NCI-H1694 treated with DMSO at 0.1 percent for 48 hours (cell line): ENCODE measurements at regions not wholly inside any gene's neighbourhood (a gene's known extent, or its start where the extent isn't known, plus 50 kb on each side); places are given as distances from the start of the nearest gene placed in this dataset.

ENCODE experiments used
- DNase-seq: peaks from one replicate; lab custom pipeline; 2025; lab: John Stamatoyannopoulos, UW

- no peak for DNase-seq
Measured at GRCh38 chr13:83601539-83601938, 280.7 kb downstream of the SLITRK1 start.

GRCh38 chr13:83592095-83592494, 290.2 kb downstream of the SLITRK1 start:
- DNase-seq, result no peak

- no peak for DNase-seq
Measured at GRCh38 chr13:83589814-83590213, 292.5 kb downstream of the SLITRK1 start.

- DNase-seq, result no peak
Measured at GRCh38 chr13:83577183-83577582, 305.1 kb downstream of the SLITRK1 start.

- no peak for DNase-seq
Measured at GRCh38 chr13:83568019-83568418, 314.3 kb downstream of the SLITRK1 start.

- no peak for DNase-seq
Measured at GRCh38 chr13:83563499-83563898, 318.8 kb downstream of the SLITRK1 start.

- no peak for DNase-seq
Measured at GRCh38 chr13:83557845-83558244, 324.4 kb downstream of the SLITRK1 start.

GRCh38 chr13:83549671-83550070, 332.6 kb downstream of the SLITRK1 start:
- DNase-seq, result no peak

- DNase-seq, result no peak
Measured at GRCh38 chr13:83547043-83547442, 335.2 kb downstream of the SLITRK1 start.

- no peak for DNase-seq
Measured at GRCh38 chr13:83546476-83546875, 335.8 kb downstream of the SLITRK1 start.

- no peak for DNase-seq
Measured at GRCh38 chr13:83538636-83539035, 343.6 kb downstream of the SLITRK1 start.

GRCh38 chr13:83536941-83537340, 345.3 kb downstream of the SLITRK1 start:
- no peak for DNase-seq

- DNase-seq, result no peak
Measured at GRCh38 chr13:83536153-83536552, 346.1 kb downstream of the SLITRK1 start.

GRCh38 chr13:83532809-83533208, 349.5 kb downstream of the SLITRK1 start:
- no peak for DNase-seq

GRCh38 chr13:83531022-83531421, 351.3 kb downstream of the SLITRK1 start:
- DNase-seq, result no peak

GRCh38 chr13:83516781-83517180, 365.5 kb downstream of the SLITRK1 start:
- DNase-seq, result no peak

GRCh38 chr13:83515268-83516015, 366.8 kb downstream of the SLITRK1 start:
- no peak for DNase-seq

- DNase-seq, result no peak
Measured at GRCh38 chr13:83508771-83509301, 373.4 kb downstream of the SLITRK1 start.

- no peak for DNase-seq
Measured at GRCh38 chr13:83503424-83503823, 378.9 kb downstream of the SLITRK1 start.

GRCh38 chr13:83499286-83499685, 383.0 kb downstream of the SLITRK1 start:
- DNase-seq, result no peak

GRCh38 chr13:83498481-83499190, 383.6 kb downstream of the SLITRK1 start:
- DNase-seq, result no peak

- DNase-seq, result no peak
Measured at GRCh38 chr13:83498045-83498444, 384.2 kb downstream of the SLITRK1 start.

GRCh38 chr13:83496501-83496900, 385.8 kb downstream of the SLITRK1 start:
- DNase-seq, result no peak
